ENCODE measurements at regions not wholly inside any gene's neighbourhood (a gene's known extent, or its start where the extent isn't known, plus 50 kb on each side); places are given as distances from the start of the nearest gene placed in this dataset.
A peak's percentile ranks its signal among the peaks of the same experiment; 100 is the strongest.

DNA sequence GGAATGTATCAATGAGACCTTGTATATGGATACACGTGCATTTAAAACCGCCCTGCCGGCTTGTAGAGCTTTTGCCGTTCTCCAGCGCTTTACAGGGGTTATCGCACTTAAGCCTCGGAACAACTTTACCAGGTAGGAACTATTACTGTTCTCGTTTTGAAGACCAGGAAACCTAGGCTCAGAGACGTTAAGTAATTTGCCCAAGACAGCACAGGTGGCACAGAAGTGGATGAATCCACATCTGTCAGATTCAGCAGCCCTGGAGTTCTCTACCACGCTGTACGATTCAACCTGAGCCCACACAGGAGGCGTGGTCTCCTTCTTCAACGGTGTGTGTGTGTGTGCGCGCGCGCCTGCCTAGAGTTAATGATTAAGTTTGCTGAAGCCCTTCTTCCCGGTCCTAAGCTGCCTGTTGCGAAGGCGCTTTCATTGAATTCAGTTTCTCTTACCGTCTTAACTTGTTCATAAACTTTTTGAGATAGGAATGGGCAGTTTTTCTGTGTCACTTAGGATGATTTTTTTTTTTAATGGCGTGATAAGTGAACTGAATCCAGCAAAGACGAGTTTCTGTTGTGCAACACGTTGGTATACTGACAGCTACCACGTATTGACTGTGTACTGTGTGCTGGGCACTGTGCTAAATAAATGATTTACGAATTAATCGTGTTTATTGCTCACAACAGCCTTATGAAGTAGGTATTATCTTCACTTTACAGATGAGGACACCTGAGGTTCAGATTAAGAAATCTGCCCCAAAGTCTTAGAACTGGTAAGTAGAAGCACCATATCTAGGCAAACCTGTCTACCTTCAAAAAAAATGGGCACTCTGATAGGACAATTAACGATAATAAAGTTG, 67.4 kb downstream of the KCNRG start:
- TF ChIP-seq, protein P1, sequence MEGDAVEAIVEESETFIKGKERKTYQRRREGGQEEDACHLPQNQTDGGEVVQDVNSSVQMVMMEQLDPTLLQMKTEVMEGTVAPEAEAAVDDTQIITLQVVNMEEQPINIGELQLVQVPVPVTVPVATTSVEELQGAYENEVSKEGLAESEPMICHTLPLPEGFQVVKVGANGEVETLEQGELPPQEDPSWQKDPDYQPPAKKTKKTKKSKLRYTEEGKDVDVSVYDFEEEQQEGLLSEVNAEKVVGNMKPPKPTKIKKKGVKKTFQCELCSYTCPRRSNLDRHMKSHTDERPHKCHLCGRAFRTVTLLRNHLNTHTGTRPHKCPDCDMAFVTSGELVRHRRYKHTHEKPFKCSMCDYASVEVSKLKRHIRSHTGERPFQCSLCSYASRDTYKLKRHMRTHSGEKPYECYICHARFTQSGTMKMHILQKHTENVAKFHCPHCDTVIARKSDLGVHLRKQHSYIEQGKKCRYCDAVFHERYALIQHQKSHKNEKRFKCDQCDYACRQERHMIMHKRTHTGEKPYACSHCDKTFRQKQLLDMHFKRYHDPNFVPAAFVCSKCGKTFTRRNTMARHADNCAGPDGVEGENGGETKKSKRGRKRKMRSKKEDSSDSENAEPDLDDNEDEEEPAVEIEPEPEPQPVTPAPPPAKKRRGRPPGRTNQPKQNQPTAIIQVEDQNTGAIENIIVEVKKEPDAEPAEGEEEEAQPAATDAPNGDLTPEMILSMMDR (IDR thresholded peaks at IDR 0.05; ENCODE audit: low read depth, low read length) = no peak
- peak; percentile 72 for DNase-seq (ENCODE audit: low read depth in 2 of 2)
- peak overlapping the region; percentile 70 to 93 for H3K4me3 ChIP-seq (replicated peaks in 1 of 2; ENCODE audit: low read depth in 2 of 2, low read length in 2 of 2)

DNA sequence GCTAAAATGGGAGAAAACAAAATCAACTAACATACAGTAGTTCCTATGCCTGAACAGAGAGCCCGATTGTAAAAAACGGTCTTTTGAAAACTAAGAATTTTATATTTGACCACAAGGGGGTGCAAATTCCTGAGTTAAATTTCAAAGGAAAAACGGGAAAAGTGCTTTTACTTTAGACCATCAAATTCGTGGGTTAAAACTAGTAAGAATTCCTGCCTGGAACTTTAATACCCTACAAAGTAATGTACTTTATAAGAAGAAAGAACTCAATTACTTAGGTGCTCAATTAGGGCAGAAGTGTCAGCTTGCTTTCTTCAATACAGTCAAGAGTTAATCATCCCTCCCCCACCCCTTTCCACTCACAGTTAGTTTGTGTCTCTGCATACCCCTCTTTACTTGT, 69.8 kb downstream of the KCNRG start:
- peak overlapping the region in 1 of 2 donors; percentile 8 for H3K4me3 ChIP-seq (replicated peaks in 1 of 2; ENCODE audit: low read depth in 2 of 2, low read length in 2 of 2)
- TF ChIP-seq, protein P1 (IDR thresholded peaks at IDR 0.05; ENCODE audit: low read depth, low read length) = peak; percentile 46
- peak; percentile 66 to 74 for DNase-seq (ENCODE audit: low read depth in 2 of 2)

DNA sequence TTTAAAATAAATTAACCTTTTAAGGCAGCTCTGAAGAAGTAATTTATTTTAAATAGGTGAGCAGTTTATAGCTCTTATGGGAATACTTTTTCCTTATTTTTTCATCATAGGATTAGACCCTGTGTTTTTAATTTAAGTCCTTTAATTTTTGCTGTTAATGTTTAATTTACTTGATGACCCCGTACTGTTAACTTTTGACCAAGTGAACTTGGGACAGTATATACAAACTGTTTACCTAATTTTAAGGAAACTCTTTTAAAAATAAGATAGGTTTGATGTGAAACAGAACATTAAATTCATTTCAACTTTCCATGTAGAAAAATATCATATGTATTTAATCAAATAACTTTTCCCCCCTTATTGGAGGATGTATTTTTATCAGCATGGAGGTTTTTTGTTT, 74.4 kb downstream of the KCNRG start:
- DNase-seq (ENCODE audit: low read depth in 2 of 2) = no peak
- no peak overlapping the region for H3K4me3 ChIP-seq (replicated peaks in 1 of 2; ENCODE audit: low read depth in 2 of 2, low read length in 2 of 2)
- TF ChIP-seq, protein P1 (IDR thresholded peaks at IDR 0.05; ENCODE audit: low read depth, low read length) = no peak

DNA sequence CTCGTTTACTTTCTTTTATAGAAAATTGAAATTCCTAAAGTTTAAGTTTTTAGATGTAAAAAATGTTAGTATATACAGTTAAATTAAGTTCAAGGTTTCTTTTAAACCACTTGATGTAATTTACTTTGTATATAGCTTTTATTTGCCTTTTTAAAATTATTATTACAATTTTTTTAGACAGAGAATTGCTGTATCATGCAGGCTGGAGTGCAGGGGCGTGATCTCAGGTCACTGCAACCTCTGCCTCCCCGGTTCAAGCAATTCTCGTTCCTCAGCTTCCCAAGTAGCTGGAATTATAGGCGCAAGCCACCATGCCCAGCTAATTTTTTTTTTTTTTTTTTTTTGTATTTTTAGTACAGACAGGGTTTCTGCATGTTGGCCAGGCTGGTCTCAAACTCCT, 75.0 kb downstream of the KCNRG start:
- H3K4me3 ChIP-seq (replicated peaks in 1 of 2; ENCODE audit: low read depth in 2 of 2, low read length in 2 of 2) = no peak overlapping the region
- TF ChIP-seq, protein P1 (IDR thresholded peaks at IDR 0.05; ENCODE audit: low read depth, low read length) = no peak
- no peak for DNase-seq (ENCODE audit: low read depth in 2 of 2)

DNA sequence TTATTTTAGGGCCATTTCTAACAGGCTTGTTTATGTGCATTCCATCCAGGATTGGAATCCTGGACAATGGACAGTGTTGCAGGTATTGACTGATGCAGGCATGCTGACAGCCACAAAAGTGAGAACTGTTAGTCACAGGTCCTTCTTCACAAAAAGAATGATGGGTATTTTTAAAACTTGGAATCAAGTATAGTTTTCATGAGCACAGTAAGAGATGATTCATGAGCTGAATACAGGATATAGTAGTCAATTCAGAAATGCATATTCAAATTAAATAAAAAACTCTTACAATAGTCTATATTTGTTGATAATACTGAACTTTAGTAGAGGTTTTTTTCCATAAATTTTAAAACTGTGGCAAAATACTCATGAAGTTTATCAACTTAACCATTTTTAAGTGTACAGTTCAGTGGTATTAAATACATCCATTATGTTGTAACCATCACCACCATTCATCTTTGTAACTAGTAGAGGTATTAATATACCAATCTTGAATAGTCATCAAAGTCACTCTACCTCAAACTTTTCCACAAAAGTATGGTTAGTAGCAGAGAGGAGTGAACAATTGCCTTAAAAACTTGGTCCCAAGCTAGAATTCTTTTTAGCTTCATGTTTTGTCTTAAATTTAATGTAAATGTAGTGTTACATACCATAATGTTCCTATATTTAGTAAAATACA, 79.5 kb downstream of the KCNRG start:
- H3K4me3 ChIP-seq (replicated peaks in 1 of 2; ENCODE audit: low read depth in 2 of 2, low read length in 2 of 2) = no peak overlapping the region
- TF ChIP-seq, protein P1 (IDR thresholded peaks at IDR 0.05; ENCODE audit: low read depth, low read length) = no peak
- peak in 1 of 2 donors; percentile 62 for DNase-seq (ENCODE audit: low read depth in 2 of 2)

DNA sequence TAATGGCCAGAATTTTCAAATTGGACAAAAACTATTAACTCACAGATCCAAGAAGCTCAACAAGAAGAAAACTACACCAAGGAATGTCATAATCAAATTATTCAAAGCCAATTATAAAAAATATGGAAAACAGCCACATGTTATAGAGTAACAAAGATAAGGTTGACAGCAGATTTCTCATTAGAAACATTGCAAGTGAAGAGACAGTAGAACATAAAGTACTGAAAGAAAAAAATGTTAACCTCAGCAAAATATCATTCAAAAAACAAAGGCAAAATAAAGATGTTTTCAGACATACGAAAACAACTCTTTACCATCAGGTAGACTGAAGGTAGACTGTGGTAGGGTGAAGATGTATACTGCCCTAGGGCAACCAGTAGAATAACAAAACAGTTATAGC, 83.4 kb downstream of the KCNRG start:
- TF ChIP-seq, protein P1 (IDR thresholded peaks at IDR 0.05; ENCODE audit: low read depth, low read length) = no peak
- no peak overlapping the region for H3K4me3 ChIP-seq (replicated peaks in 1 of 2; ENCODE audit: low read depth in 2 of 2, low read length in 2 of 2)
- DNase-seq (ENCODE audit: low read depth in 2 of 2) = no peak
